Duodenal mucosa (tissue), 2 donors: ENCODE measurements at regions not wholly inside any gene's neighbourhood (a gene's known extent, or its start where the extent isn't known, plus 50 kb on each side); places are given as distances from the start of the nearest gene placed in this dataset.

Experiments
- H3K27ac ChIP-seq: one replicate; pipeline ENCODE4 v1.7.0; 2013; ENCODE audit warnings: low read depth, low read length
- H3K27me3 ChIP-seq, 2 donors: one replicate each; pipeline ENCODE4 v1.7.0; 2013; ENCODE audit warnings: low read length in 2 of 2, control low read depth in 1 of 2; ENCODE audit not compliant: insufficient read depth in 2 of 2, control insufficient read depth in 1 of 2
- H3K36me3 ChIP-seq, 2 donors: one replicate each; pipeline ENCODE4 v1.7.0; 2013; ENCODE audit warnings: low read length in 2 of 2, control low read depth in 1 of 2; ENCODE audit not compliant: insufficient read depth in 2 of 2, control insufficient read depth in 1 of 2
- H3K4me1 ChIP-seq, 2 donors: one replicate each; pipeline ENCODE4 v1.7.0; 2013; ENCODE audit warnings: low read length in 2 of 2, control low read depth in 1 of 2; ENCODE audit not compliant: insufficient read depth in 2 of 2, control insufficient read depth in 1 of 2
- H3K4me3 ChIP-seq, 2 donors: one replicate each; pipeline ENCODE4 v1.7.0; 2013; ENCODE audit warnings: low read length in 2 of 2, low read depth in 1 of 2
- H3K9ac ChIP-seq, 2 donors: one replicate each; pipeline ENCODE4 v1.7.0; 2013; ENCODE audit warnings: low read length in 2 of 2, low read depth in 1 of 2
- H3K9me3 ChIP-seq, 2 donors: one replicate each; pipeline ENCODE4 v1.7.0; 2013; ENCODE audit warnings: low read length in 2 of 2, control low read depth in 1 of 2; ENCODE audit not compliant: control insufficient read depth in 1 of 2

DNA sequence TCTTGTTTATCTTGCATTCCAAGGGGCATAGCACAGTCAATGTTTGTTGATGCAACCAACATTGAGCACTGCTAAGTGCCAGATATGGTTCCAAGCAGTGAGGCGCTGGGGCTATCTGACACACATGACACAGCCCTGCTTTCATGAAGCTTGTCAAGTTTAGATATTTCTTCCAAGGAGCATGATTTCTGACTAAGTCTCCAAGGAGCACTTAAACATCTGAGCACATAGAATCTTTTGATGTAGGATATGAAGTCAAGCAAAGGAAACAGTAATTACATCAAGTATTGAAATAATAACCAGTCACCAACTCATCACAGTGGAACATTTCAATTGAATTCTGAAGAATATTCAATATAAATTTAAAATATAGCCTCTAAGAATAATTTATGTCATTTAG is 177.8 kb upstream of the USP15 start:
- no peak overlapping the region for H3K27ac ChIP-seq
- no peaks in the 10 kb centered on the region for H3K4me1 ChIP-seq
- H3K4me3 ChIP-seq: no peak overlapping the region
- H3K36me3 ChIP-seq: no peaks in the 10 kb centered on the region
- H3K9me3 ChIP-seq: no peaks in the 10 kb centered on the region
- no peak overlapping the region for H3K9ac ChIP-seq
- peaks cover 3 to 5% of the 10 kb centered on the region in 2 donors for H3K27me3 ChIP-seq

GRCh38 chr12:62098132-62098531 is 162.1 kb upstream of the USP15 start:
- Histone ChIP-seq H3K27me3 (no peaks in the 10 kb centered on the region), H3K36me3 (no peaks in the 10 kb centered on the region)

DNA sequence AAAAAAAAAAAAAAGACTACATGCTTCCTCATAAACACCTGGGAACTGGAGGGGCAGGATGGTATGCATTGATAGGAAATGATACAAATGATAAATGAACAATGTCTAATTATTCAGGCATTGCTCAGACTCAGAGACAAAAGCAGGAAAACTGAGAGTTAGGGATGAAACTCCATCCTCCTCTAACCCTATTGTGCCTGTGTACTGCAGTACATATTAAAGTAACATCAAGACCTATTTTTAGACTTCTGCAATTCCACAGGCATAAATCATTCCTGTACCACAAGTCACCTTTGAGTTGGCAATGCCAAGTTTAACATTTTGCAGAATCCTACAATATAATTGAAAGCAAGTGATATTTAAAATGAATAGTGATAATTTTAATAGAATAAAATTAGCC is 156.5 kb upstream of the USP15 start:
- H3K27ac ChIP-seq: no peak overlapping the region
- H3K36me3 ChIP-seq: no peaks in the 10 kb centered on the region
- H3K27me3 ChIP-seq: no peaks in the 10 kb centered on the region
- H3K9me3 ChIP-seq: no peaks in the 10 kb centered on the region
- no peak overlapping the region for H3K9ac ChIP-seq
- no peak overlapping the region for H3K4me3 ChIP-seq
- no peaks in the 10 kb centered on the region for H3K4me1 ChIP-seq

More at GRCh38 chr12:62098132-62098531, 162.1 kb upstream of the USP15 start:
- H3K9me3 ChIP-seq: no peaks in the 10 kb centered on the region
- no peak overlapping the region for H3K27ac ChIP-seq
- H3K4me1 ChIP-seq: no peaks in the 10 kb centered on the region
- no peak overlapping the region for H3K9ac ChIP-seq
- H3K4me3 ChIP-seq: no peak overlapping the region

DNA sequence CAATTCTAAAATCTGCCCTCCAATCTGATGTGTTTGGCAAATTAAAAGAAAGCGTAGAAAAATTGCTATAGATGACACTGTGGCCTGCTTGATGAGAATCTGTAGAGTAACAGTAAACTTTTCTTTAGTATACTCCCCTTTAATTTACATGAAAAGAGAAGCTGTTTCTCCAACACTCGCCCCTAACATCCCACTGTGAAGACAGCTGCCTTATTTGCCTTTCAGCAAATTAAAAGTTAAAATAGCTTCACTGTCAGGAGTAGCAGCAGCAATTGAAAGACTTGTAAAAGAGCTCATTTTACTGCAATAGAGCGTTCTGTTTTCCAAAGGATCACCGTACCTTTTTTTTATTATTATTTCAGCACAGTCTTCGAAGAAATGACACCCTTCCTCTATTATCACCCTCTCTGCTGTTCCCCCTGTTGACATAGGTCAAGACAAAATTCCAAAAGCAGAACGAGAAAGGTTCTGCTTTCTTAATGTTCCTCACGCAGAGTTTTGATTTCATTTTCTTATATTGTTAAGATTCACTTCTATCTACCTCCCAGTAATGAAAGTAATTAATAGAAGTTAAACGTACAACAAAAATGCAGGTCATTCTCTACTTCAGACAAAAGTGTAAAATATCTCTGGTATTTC is 153.5 kb upstream of the USP15 start:
- no peak overlapping the region for H3K27ac ChIP-seq
- no peaks in the 10 kb centered on the region for H3K36me3 ChIP-seq
- no peak overlapping the region for H3K9ac ChIP-seq
- no peaks in the 10 kb centered on the region for H3K27me3 ChIP-seq
- no peaks in the 10 kb centered on the region for H3K9me3 ChIP-seq
- H3K4me3 ChIP-seq: no peak overlapping the region
- no peaks in the 10 kb centered on the region for H3K4me1 ChIP-seq

DNA sequence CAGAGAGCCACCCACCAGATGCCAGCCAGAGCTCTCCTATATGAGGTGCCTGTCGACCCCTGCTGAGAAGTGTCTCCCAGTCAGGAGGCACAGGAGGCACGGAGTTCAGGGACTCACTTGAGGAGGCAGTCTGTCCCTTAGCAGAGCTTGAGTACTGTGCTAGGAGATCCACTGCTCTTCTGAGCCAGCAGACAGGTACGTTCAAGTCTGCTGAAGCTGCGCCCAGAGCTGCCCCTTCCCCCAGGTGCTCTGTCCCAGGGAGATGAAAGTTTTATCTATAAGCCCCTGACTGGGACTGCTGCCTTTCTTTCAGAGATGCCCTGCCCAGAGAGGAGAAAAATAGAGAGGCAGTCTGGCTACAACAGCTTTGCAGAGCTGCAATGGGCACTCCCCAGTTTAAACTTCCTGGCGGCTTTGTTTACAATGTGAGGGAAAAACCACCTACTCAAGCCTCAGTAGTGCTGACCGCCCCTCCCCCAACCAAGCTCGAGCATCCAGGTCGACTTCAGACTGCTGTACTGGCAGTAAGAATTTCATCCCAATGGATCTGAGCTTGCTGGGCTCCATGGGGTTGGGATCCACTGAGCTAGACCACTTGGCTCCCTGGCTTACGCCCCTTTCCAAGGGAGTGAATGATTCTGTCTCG is 146.7 kb upstream of the USP15 start:
- Histone ChIP-seq H3K27ac (no peak overlapping the region), H3K9me3 (peaks cover 0 to 2% of the 10 kb centered on the region in 2 donors), H3K4me3 (no peak overlapping the region), H3K9ac (no peak overlapping the region), H3K27me3 (no peaks in the 10 kb centered on the region), H3K4me1 (no peaks in the 10 kb centered on the region), H3K36me3 (no peaks in the 10 kb centered on the region)

DNA sequence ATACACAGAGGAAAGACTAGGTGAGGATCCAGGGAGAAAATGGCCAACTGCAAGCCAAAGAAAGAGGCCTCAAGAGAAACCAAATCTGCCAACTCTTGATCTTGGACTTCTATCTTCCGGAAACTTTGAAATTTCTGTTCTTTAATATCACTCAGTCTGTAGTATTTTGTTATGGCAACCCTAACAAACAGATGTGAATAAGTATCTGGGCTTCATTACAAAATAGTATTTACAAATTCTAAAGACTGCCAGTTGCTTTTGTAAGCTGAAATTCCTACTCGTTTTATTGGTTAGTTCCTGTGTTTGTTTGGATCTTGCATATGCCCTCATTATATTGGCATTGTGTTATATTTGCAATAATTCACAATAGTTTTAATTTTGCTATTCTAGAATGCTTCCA is 143.2 kb upstream of the USP15 start:
- Histone ChIP-seq H3K27me3 (no peaks in the 10 kb centered on the region), H3K4me1 (no peaks in the 10 kb centered on the region), H3K9ac (no peak overlapping the region), H3K36me3 (no peaks in the 10 kb centered on the region), H3K9me3 (peaks cover 0 to 2% of the 10 kb centered on the region in 2 donors), H3K4me3 (no peak overlapping the region), H3K27ac (no peak overlapping the region)

- H3K4me3 ChIP-seq: no peak overlapping the region
- H3K9me3 ChIP-seq: no peaks in the 10 kb centered on the region
- H3K4me1 ChIP-seq: no peaks in the 10 kb centered on the region
- H3K9ac ChIP-seq: no peak overlapping the region
- no peaks in the 10 kb centered on the region for H3K27me3 ChIP-seq
- H3K36me3 ChIP-seq: no peaks in the 10 kb centered on the region
- no peak overlapping the region for H3K27ac ChIP-seq
These were observed 136.4 kb upstream of the USP15 start for GRCh38 chr12:62123721-62124203.

DNA sequence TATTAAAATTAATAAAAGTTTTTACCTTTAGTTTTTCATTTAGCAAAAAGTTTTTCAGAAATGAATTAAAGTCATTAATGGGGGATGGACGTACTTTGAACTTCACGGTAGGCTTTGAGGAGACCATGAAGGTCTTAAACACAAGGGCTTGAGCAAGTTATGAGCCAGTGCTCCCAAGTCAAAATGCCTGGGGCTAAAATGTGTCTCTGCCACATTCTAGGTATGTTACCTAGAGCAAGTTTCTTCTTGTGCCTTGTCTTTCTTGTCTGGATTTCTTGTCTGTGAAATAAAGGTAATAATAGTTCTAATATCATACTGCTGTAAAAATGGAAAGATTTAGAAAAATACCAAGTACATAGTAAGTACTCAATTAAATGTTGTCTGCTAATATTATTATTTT is 132.7 kb upstream of the USP15 start:
- H3K9me3 ChIP-seq: no peaks in the 10 kb centered on the region
- H3K27me3 ChIP-seq: no peaks in the 10 kb centered on the region
- H3K4me1 ChIP-seq: no peaks in the 10 kb centered on the region
- no peak overlapping the region for H3K4me3 ChIP-seq
- H3K27ac ChIP-seq: no peak overlapping the region
- no peak overlapping the region for H3K9ac ChIP-seq
- no peaks in the 10 kb centered on the region for H3K36me3 ChIP-seq

DNA sequence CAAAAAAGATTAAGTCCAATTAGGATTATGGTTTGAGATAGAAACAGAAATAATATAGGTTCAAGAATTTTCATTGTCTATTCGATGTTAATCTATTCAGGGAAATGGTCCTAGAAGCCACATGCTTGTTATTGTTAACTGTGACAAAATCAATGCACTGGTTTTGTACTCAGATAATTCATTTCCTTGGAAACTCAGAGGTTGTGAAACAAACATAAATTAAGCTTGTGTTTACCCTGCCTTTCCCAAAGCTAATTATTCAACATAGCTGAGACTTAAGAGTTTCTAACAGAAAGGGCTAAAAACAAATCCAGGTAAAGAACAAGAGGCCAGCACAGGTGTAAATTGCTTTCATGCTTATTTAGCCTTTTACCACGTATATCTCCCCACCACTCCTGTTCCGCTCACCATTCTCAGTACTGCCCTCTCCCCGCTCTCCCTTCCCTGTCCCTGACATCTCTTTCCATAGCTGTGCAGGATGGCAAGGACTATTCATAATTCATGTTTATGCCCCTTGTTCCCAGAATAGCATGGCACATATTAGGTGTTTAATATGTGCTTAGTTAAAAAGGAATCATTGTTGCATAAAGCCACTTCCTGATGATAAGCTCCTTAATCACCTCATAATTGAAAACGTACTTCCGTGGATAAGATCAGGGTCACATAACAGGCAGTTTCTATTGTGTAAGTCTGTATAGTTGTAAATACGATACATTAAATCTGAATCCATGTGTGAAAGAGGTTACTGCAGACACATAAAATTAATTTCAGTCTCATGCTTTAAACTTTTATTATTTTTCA is 131.8 kb upstream of the USP15 start:
- Histone ChIP-seq H3K9ac (no peak overlapping the region), H3K4me3 (no peak overlapping the region), H3K9me3 (no peaks in the 10 kb centered on the region), H3K4me1 (no peaks in the 10 kb centered on the region), H3K36me3 (no peaks in the 10 kb centered on the region), H3K27me3 (no peaks in the 10 kb centered on the region), H3K27ac (no peak overlapping the region)

GRCh38 chr12:62129291-62129690 is 130.9 kb upstream of the USP15 start:
- Histone ChIP-seq H3K9ac (no peak overlapping the region), H3K4me1 (no peaks in the 10 kb centered on the region), H3K27me3 (no peaks in the 10 kb centered on the region), H3K9me3 (no peaks in the 10 kb centered on the region), H3K36me3 (no peaks in the 10 kb centered on the region), H3K27ac (no peak overlapping the region), H3K4me3 (no peak overlapping the region)
